Hepatocyte (in vitro differentiated cells): ENCODE measurements at regions not wholly inside any gene's neighbourhood (a gene's known extent, or its start where the extent isn't known, plus 50 kb on each side); places are given as distances from the start of the nearest gene placed in this dataset.
"Not testable (repeated sequence)": the region's sequence is repeated elsewhere in the genome, so short reads cannot be mapped to it uniquely, and the experiment has no call there.

Experiments
- DNase-seq: peaks from one replicate; pipeline ENCODE4 v3.0.0-alpha.2; 2016; ENCODE audit warnings: low spot score
- H2AFZ ChIP-seq: fragments of 200-600 bp; sonication (generic); 2 replicates; pipeline ENCODE4 v1.6.0; 2016; ENCODE audit warnings: antibody characterized with exemption, mild to moderate bottlenecking
- H3K27ac ChIP-seq: fragments of 200-600 bp; sonication (generic); 2 replicates; pipeline ENCODE4 v1.5.1; 2016; ENCODE audit warnings: mild to moderate bottlenecking
- H3K27me3 ChIP-seq: fragments of 200-600 bp; sonication (generic); 2 replicates; pipeline ENCODE4 v1.6.1; 2016
- H3K36me3 ChIP-seq: fragments of 200-600 bp; sonication (generic); replicated peaks from 2 replicates; pipeline ENCODE4 v1.5.1; 2016; ENCODE audit warnings: low read depth; ENCODE audit not compliant: insufficient read depth
- H3K4me1 ChIP-seq: fragments of 200-600 bp; sonication (generic); 2 replicates; pipeline ENCODE4 v1.5.1; 2016; ENCODE audit warnings: mild to moderate bottlenecking, moderate library complexity; ENCODE audit not compliant: insufficient read depth
- H3K4me2 ChIP-seq: fragments of 200-600 bp; sonication (generic); 2 replicates; pipeline ENCODE4 v1.6.0; 2016
- H3K4me3 ChIP-seq: fragments of 200-600 bp; sonication (generic); 2 replicates; pipeline ENCODE4 v1.5.1; 2016; ENCODE audit warnings: mild to moderate bottlenecking
- H3K79me2 ChIP-seq: fragments of 200-600 bp; sonication (generic); 2 replicates; pipeline ENCODE4 v1.6.0; 2017; ENCODE audit warnings: mild to moderate bottlenecking
- H3K9me2 ChIP-seq: fragments of 200-600 bp; sonication (generic); replicated peaks from 2 replicates; pipeline ENCODE4 v1.6.0; 2017; ENCODE audit warnings: mild to moderate bottlenecking; ENCODE audit not compliant: insufficient read depth
- H3K9me3 ChIP-seq: fragments of 200-600 bp; sonication (generic); 2 replicates; pipeline ENCODE4 v1.5.1; 2016; ENCODE audit warnings: low read depth, mild to moderate bottlenecking
- H4K20me1 ChIP-seq: fragments of 200-600 bp; sonication (generic); 2 replicates; pipeline ENCODE4 v1.6.0; 2016; ENCODE audit warnings: mild to moderate bottlenecking; ENCODE audit not compliant: insufficient read depth, poor library complexity, severe bottlenecking
- WGBS: methylation state at CpG from one replicate; pipeline ENCODE4 v1.1.6; 2016; ENCODE audit warnings: low lambda C conversion rate; ENCODE audit errors: missing lambda C conversion rate; 5-methylcytosine and 5-hydroxymethylcytosine counted together

DNA sequence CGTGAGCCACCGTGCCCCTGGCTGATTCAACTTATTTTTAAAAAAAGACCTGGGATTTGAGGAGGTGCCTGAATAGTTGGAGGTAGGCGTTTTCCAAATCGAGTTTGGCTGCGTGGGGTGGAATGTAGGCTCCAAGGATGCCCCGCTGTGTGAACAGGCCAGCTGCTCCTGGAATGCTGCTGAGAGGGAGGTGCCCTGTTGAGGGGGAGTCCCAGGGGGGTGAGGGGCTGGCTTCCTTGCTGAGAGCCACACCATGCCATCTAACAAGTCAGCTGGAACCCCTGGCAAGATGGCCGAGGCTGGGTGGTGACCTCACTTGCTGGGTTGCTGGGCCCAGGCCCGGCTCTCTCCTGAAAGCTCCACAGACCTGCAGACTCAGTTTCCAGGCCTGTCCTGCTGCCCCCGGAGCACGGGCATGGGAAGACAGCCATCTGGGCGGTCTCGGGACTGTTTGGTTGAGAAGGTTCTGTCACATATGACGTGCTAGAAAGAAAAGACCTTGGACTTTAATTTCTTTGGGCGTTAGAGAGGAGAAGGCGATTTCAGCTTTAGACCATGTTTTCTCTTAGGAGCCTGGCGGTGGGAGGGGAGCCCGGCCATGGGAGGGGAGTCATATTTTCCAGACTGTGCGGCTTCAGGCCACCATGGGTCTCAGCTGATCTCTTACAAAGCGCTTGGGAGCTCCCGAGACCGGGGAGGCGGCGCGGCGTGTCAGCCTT, 4047.0 kb upstream of the TPTE start:
- H3K79me2 ChIP-seq, H3K4me3 ChIP-seq, DNase-seq, H3K9me2 ChIP-seq, H3K27me3 ChIP-seq, H3K36me3 ChIP-seq, H3K27ac ChIP-seq, H2AFZ ChIP-seq, H3K9me3 ChIP-seq, H3K4me1 ChIP-seq, H3K4me2 ChIP-seq, H4K20me1 ChIP-seq: not testable (repeated sequence)
- no CpG with 5 or more reads among the region's 25 CpGs for WGBS

DNA sequence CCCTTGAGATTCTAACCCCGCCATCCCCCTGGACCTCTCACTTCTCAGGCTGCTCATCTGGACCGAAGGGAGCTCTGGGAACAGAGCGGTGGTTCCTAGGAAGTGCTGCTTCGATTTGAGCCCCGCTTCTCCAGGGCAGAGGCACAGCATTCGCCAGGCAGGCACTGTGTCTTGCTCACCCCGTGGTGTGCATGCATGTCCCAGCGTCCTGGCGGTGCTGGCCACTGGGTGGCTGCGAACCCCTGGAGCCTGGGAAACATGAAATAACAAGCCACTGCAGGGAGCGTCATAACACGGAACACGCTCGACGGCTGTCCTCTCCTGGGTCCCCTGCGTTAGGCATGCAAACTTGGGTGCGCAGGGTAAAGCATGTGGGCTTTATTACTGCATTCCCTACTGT, 4040.3 kb upstream of the TPTE start:
- H4K20me1 ChIP-seq, H3K27me3 ChIP-seq, H3K4me2 ChIP-seq, H2AFZ ChIP-seq, H3K9me3 ChIP-seq, H3K36me3 ChIP-seq, H3K4me1 ChIP-seq, DNase-seq, H3K9me2 ChIP-seq, H3K4me3 ChIP-seq, H3K79me2 ChIP-seq, H3K27ac ChIP-seq: not testable (repeated sequence)
- no CpG with 5 or more reads among the region's 17 CpGs for WGBS

DNA sequence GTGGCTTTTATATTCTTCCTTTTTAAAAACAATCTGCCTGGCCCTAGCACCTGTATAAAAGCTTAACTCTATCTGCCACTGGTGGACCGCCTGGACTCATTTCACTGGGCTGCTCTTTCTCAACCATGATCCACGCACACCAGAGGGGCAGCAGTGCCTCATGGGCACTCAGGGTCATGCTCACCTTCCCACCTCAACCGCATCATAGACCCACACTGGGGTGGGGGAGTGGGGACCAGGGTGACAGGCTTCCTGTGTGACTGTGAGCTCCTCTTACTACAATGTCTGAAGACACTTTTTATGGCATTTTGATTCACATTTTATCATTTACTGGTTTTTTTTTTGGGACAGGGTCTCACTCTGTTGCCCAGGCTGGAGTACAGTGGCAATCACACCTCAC, 4038.8 kb upstream of the TPTE start:
- not testable (repeated sequence) for H3K9me3 ChIP-seq, DNase-seq, H2AFZ ChIP-seq, H4K20me1 ChIP-seq, H3K4me1 ChIP-seq, H3K9me2 ChIP-seq, H3K4me3 ChIP-seq, H3K27me3 ChIP-seq, H3K36me3 ChIP-seq, H3K27ac ChIP-seq, H3K79me2 ChIP-seq, H3K4me2 ChIP-seq
- WGBS: 84% methylated on average over 2 of the region's 3 CpGs

DNA sequence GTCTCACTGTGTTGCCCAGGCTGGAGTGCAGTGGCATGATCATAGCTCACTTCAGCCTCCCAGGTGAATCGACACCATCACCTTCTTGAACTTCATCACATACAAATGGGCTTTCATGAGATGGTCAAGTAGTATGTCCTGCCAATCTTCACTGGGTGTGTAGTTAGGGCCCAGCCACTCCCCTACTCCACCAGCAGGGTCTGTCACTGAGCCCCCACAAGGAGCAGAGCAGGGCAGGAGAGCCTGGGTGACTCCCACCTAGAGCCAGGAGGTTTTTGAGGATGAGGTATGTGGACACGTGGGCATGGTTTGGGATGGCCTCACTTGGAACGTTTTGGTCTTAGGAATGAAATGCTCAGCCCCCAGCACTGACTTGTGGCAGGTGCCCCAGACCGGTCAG, 4037.7 kb upstream of the TPTE start:
- not testable (repeated sequence) for H3K4me2 ChIP-seq, H4K20me1 ChIP-seq, H3K36me3 ChIP-seq, H3K4me1 ChIP-seq, H3K27me3 ChIP-seq, H2AFZ ChIP-seq, H3K27ac ChIP-seq, H3K9me2 ChIP-seq, DNase-seq, H3K9me3 ChIP-seq, H3K4me3 ChIP-seq, H3K79me2 ChIP-seq
- WGBS: no CpG with 5 or more reads among the region's 4 CpGs

DNA sequence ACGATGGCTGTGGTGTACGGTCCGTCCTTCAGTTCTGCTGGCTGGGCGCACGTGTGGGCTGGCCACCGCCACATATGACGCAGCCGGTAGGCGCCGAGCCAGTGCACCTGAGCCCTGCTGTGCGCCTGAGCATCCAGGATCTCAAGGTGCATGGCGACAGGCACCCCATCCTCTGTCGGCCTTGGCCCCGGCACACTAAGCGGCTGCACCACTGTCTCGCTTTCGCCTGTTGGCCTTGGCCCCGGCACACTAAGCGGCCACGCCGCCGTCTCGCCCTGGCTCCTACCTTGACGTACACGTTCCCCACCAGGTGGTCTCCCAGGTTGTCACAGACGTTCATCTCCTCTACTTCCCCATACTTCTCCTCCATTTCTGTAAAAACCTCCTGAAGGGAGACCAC, 4034.6 kb upstream of the TPTE start:
- DNase-seq, H3K4me2 ChIP-seq, H2AFZ ChIP-seq, H3K9me3 ChIP-seq, H3K9me2 ChIP-seq, H4K20me1 ChIP-seq, H3K4me3 ChIP-seq, H3K27me3 ChIP-seq, H3K36me3 ChIP-seq, H3K27ac ChIP-seq, H3K79me2 ChIP-seq, H3K4me1 ChIP-seq: not testable (repeated sequence)
- whole genome bisulfite sequencing: 83% methylated on average over 1 of the region's 26 CpGs

DNA sequence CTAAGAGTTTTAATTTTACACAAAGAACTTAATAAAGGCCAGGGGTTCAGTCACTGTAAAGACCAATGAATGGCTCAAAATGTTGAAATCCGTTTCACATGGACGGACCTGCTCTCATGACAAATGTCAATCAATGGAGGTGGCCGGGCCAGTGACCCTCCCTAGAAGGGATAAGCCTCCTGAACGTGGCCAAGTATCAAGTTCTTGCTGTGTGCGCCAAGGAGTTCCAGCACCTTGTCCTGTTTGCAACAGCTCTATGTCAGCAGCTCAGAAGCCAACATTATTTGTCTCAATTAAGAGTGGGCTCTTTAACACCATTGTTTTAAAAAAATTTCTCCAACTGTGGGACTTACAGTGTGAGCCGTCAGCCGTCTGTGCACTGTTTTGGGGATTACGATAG, 4028.7 kb upstream of the TPTE start:
- DNase-seq, H3K9me3 ChIP-seq, H3K27me3 ChIP-seq, H4K20me1 ChIP-seq, H3K4me2 ChIP-seq, H3K79me2 ChIP-seq, H3K4me3 ChIP-seq, H3K4me1 ChIP-seq, H3K27ac ChIP-seq, H3K9me2 ChIP-seq, H3K36me3 ChIP-seq, H2AFZ ChIP-seq: not testable (repeated sequence)
- no CpG with 5 or more reads among the region's 8 CpGs for WGBS

DNA sequence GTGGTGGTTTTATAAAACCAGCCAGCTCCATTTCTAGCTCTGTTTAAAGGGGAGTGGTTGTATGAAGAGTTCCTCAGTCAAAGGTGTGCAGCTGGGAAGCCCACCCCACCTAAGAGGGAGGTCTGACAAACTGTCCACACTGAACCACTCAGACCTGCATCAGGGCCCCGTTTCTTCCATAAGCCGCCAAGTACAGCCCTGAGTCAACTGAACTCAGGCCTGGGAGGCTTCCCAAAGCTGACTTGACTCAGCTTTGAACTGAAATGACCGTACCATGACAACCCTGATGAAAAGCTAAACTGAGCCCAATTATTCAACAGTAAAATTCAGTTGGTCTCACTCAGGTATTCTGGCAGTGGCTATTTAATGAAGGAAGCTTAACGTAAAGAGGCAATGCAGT, 4027.4 kb upstream of the TPTE start:
- not testable (repeated sequence) for H2AFZ ChIP-seq, H3K4me1 ChIP-seq, H3K36me3 ChIP-seq, H3K9me2 ChIP-seq, H3K27me3 ChIP-seq, H3K79me2 ChIP-seq, H3K4me3 ChIP-seq, H3K9me3 ChIP-seq, DNase-seq, H4K20me1 ChIP-seq, H3K4me2 ChIP-seq, H3K27ac ChIP-seq
- WGBS: no CpG with 5 or more reads among the region's 4 CpGs

DNA sequence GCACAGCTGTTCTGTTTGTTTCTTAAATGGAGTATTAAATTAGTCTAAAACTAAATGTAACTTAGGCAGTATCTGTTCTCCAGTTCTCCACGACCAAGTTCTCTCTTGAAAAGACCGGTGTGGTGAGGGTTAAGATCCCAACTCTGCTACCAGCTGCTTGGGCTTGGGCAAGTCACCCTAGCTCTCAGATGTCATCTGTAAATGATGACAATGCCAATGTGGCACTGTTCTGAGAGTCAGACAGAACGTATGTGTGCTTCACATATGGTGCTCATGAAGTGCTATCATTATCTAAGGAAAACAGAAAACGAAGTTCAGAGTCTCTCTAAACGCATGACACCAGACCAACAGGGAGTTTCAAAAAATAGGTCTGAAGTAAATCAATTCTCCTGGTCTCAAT, 4025.0 kb upstream of the TPTE start:
- H3K27ac ChIP-seq, DNase-seq, H2AFZ ChIP-seq, H3K4me1 ChIP-seq, H3K36me3 ChIP-seq, H3K27me3 ChIP-seq, H3K79me2 ChIP-seq, H3K9me2 ChIP-seq, H3K9me3 ChIP-seq, H3K4me2 ChIP-seq, H4K20me1 ChIP-seq, H3K4me3 ChIP-seq: not testable (repeated sequence)
- WGBS: 81% methylated on average over 2 of the region's 5 CpGs

DNA sequence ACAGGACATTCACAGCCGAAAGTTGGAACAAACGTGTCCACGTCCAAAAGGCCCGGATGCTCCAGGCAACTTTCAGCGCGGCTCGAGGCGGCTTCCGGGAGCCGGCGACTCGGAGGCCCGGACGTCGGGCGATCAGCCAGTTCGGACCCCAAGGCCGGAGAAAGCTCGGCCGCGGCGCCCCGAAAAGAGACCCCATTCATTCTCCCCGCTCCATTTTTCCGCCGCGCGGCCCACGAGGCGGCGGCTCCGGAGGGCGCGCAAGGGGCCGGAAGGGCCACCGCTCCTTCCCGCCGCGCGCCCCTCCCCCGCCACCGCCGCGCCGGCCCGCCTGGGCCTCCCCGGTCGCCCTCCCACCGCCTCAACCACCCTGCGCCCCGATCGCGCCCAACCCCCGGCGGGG, 4022.7 kb upstream of the TPTE start:
- no CpG with 5 or more reads among the region's 55 CpGs for WGBS
- not testable (repeated sequence) for H4K20me1 ChIP-seq, H3K9me2 ChIP-seq, H3K9me3 ChIP-seq, H3K36me3 ChIP-seq, DNase-seq, H3K4me3 ChIP-seq, H3K27me3 ChIP-seq, H3K4me1 ChIP-seq, H2AFZ ChIP-seq, H3K4me2 ChIP-seq, H3K79me2 ChIP-seq
- peak overlapping the region; percentile 79 for H3K27ac ChIP-seq
